GM23248 (cell line): ENCODE measurements at regions not wholly inside any gene's neighbourhood (a gene's known extent, or its start where the extent isn't known, plus 50 kb on each side); places are given as distances from the start of the nearest gene placed in this dataset.

Source experiments
- DNase-seq: peaks from one replicate; pipeline ENCODE4 v3.0.0-alpha.2; 2015
- H2AFZ ChIP-seq: fragments of 200-600 bp; sonication (generic); 2 replicates; pipeline ENCODE4 v1.6.1; 2016; ENCODE audit warnings: antibody characterized with exemption
- H3F3A ChIP-seq: fragments of 200-600 bp; sonication (generic); 2 replicates; pipeline ENCODE4 v1.6.1; 2016; ENCODE audit warnings: mild to moderate bottlenecking, antibody characterized with exemption, mixed run types; ENCODE audit not compliant: insufficient read depth
- H3K27ac ChIP-seq: fragments of 200-600 bp; sonication (generic); 2 replicates; pipeline ENCODE4 v1.5.1; 2016; ENCODE audit warnings: mild to moderate bottlenecking
- H3K27me3 ChIP-seq: fragments of 200-600 bp; sonication (generic); replicated peaks from 2 replicates; pipeline ENCODE4 v1.6.1; 2016; ENCODE audit warnings: mild to moderate bottlenecking; ENCODE audit not compliant: insufficient read depth
- H3K36me3 ChIP-seq: fragments of 200-600 bp; sonication (generic); 2 replicates; pipeline ENCODE4 v1.6.1; 2016; ENCODE audit warnings: low read depth, mild to moderate bottlenecking
- H3K4me1 ChIP-seq: fragments of 200-600 bp; sonication (generic); 2 replicates; pipeline ENCODE4 v1.6.1; 2016; ENCODE audit warnings: mild to moderate bottlenecking; ENCODE audit not compliant: insufficient read depth
- H3K4me2 ChIP-seq: fragments of 200-600 bp; sonication (generic); one replicate; pipeline ENCODE4 v1.6.1; 2016; ENCODE audit warnings: mild to moderate bottlenecking; ENCODE audit not compliant: unreplicated experiment
- H3K4me3 ChIP-seq: fragments of 200-600 bp; sonication (generic); 2 replicates; pipeline ENCODE4 v1.5.1; 2016; ENCODE audit warnings: mild to moderate bottlenecking
- H3K79me2 ChIP-seq: fragments of 200-600 bp; sonication (generic); 2 replicates; pipeline ENCODE4 v1.6.1; 2016; ENCODE audit warnings: mild to moderate bottlenecking; ENCODE audit not compliant: insufficient read depth
- H3K9ac ChIP-seq: fragments of 200-600 bp; sonication (generic); 2 replicates; pipeline ENCODE4 v1.6.1; 2016; ENCODE audit warnings: mild to moderate bottlenecking
- H3K9me2 ChIP-seq: fragments of 200-600 bp; sonication (generic); 2 replicates; pipeline ENCODE4 v1.6.1; 2016; ENCODE audit warnings: mixed run types, mild to moderate bottlenecking, moderate library complexity; ENCODE audit not compliant: insufficient read depth
- H3K9me3 ChIP-seq: fragments of 200-600 bp; sonication (generic); one replicate; pipeline ENCODE4 v1.6.1; 2017; ENCODE audit warnings: low read depth
- H4K20me1 ChIP-seq: fragments of 200-600 bp; sonication (generic); 2 replicates; pipeline ENCODE4 v1.6.0; 2016; ENCODE audit not compliant: insufficient read depth
- EZH2 ChIP-seq: fragments of 200-600 bp; sonication (generic); IDR thresholded peaks from 2 replicates; pipeline ENCODE4 v1.6.1; 2018; ENCODE audit warnings: antibody characterized with exemption, mild to moderate bottlenecking; ENCODE audit not compliant: insufficient read depth, poor library complexity, severe bottlenecking
- EZH2phosphoT487 ChIP-seq: fragments of 200-600 bp; sonication (generic); IDR thresholded peaks from 2 replicates; pipeline ENCODE4 v1.6.1; 2018; ENCODE audit warnings: antibody characterized with exemption, moderate library complexity, mild to moderate bottlenecking, low read depth; ENCODE audit not compliant: insufficient read depth
- WGBS, 2 experiments: methylation state at CpG; one replicate each; pipeline ENCODE4 v1.1.6; 2015 to 2017; ENCODE audit warnings: low lambda C conversion rate in 2 of 2, low coverage in 1 of 2; ENCODE audit errors: missing lambda C conversion rate in 2 of 2; 5-methylcytosine and 5-hydroxymethylcytosine counted together
- in situ Hi-C: fragments of 300-500 bp; cut with MboI; formaldehyde crosslinking; loops from 2 replicates; pipeline ENCODE4 v1.15.0; 2020

DNA sequence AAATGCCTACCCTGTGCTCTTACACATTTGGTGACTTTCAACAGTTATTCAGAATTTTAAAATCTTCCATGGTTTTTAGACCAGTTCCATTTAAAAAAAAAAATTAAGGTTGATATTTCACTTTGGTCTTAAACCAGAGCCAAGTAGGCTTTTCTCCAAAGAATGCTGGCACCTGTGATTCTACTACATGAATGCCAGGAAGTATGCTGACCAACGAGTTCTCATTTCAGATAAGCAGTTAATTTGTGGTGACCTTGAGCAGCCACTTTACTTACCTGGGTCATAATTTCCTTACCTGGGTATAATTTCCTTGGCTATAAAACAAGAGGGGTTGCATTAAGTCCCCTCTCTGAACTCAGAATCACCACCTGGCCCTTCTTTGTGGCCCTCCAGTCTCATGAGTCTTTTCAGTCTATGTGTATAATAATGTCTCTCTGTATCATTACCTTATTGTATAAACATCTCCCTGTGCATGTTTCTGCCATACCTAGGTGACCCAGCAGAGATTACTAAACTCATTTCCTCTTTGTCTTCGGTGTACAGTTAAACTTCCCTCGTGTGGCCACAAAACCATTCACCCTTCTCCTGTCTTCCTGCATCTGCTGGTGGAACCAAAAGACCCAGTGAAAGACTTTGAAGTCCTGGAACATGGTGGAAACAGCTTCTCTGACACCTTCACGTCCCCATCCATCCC lies 139.1 kb upstream of the DPT start:
- no peaks in the 10 kb centered on the region for H3F3A ChIP-seq
- no peak overlapping the region for H3K9ac ChIP-seq
- H4K20me1 ChIP-seq, result no peaks in the 10 kb centered on the region
- H3K27me3 ChIP-seq, result no peaks in the 10 kb centered on the region
- no peaks in the 10 kb centered on the region for H3K4me1 ChIP-seq
- no peaks in the 10 kb centered on the region for H3K79me2 ChIP-seq
- WGBS, 2 experiments, result 38 to 42% methylated on average over 4 of the region's 4 CpGs
- TF ChIP-seq EZH2phosphoT487, result no peak
- no peak for TF ChIP-seq EZH2
- no peak overlapping the region for H2AFZ ChIP-seq
- H3K9me2 ChIP-seq, result no peaks in the 10 kb centered on the region
- H3K36me3 ChIP-seq, result no peaks in the 10 kb centered on the region
- in situ Hi-C loops, result no loop called here
- H3K4me2 ChIP-seq, result no peak overlapping the region
- H3K9me3 ChIP-seq, result no peaks in the 10 kb centered on the region
- H3K27ac ChIP-seq, result no peak overlapping the region
- DNase-seq, result no peak
- no peak overlapping the region for H3K4me3 ChIP-seq

DNA sequence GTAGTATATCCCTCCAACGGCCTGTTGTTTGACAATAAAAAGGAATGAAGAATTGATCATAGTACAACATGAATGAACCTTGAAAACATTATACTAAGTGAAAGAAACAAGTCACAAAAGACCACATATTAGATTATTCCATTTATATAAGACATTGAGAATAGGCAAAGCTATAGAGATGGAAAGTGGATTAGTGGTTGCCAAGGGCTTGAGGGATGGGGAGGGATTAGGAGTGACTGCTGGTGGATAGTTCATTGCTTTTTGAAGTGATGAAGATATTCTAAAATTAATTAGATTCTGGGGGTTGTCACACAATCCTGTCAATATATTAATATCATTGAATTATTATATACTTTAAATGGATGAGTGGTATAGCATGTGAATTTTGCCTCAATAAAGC lies 142.5 kb upstream of the DPT start:
- Histone ChIP-seq H3K4me1 (no peaks in the 10 kb centered on the region), H3K27me3 (no peaks in the 10 kb centered on the region), H3K27ac (no peak overlapping the region), H3K79me2 (no peaks in the 10 kb centered on the region), H3K36me3 (no peaks in the 10 kb centered on the region), H3K4me2 (no peak overlapping the region), H3K4me3 (no peak overlapping the region), H3F3A (no peaks in the 10 kb centered on the region), H2AFZ (no peak overlapping the region), H3K9ac (no peak overlapping the region), H3K9me2 (no peaks in the 10 kb centered on the region), H4K20me1 (no peaks in the 10 kb centered on the region), H3K9me3 (no peaks in the 10 kb centered on the region)
- in situ Hi-C loops, result no loop called here
- 47 to 62% methylated on average over 1 of the region's 1 CpG for WGBS, 2 experiments
- DNase-seq, result no peak
- no peak for TF ChIP-seq EZH2
- no peak for TF ChIP-seq EZH2phosphoT487

DNA sequence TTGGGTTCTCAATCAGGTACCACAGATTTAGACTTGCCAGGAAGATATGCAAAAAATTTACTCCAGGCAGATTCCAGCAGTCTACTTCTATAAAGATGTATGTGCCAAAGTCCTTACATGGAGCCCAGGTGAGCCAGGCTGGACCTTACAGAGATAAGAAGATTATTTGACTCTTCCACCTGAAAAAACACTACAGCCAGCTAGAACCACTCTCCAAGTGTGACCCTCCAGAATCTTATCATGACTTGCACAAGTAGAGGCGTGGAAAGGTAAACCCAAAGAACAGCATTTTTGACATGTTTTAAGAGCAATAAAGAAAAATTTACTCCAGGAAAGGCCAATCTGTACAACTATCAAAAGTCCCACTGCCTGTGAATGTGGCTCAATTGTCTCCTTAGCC lies 146.8 kb upstream of the DPT start:
- in situ Hi-C loops, result no loop called here
- no peak overlapping the region for H2AFZ ChIP-seq
- no peak overlapping the region for H3K9ac ChIP-seq
- H3K79me2 ChIP-seq, result no peaks in the 10 kb centered on the region
- no peaks in the 10 kb centered on the region for H3K36me3 ChIP-seq
- 0 out of 2 replicates have a peak, but pooled peaks cover 6% of the 10 kb centered on the region for H3K4me1 ChIP-seq
- no peak overlapping the region for H3K4me2 ChIP-seq
- no peaks in the 10 kb centered on the region for H3K9me2 ChIP-seq
- H3K9me3 ChIP-seq, result no peaks in the 10 kb centered on the region
- no peaks in the 10 kb centered on the region for H3K27me3 ChIP-seq
- no peak overlapping the region for H3K27ac ChIP-seq
- TF ChIP-seq EZH2, result no peak
- DNase-seq, result no peak
- WGBS, 2 experiments, result 69 to 81% methylated on average over 1 of the region's 1 CpG
- H3K4me3 ChIP-seq, result no peak overlapping the region
- no peaks in the 10 kb centered on the region for H3F3A ChIP-seq
- no peaks in the 10 kb centered on the region for H4K20me1 ChIP-seq

DNA sequence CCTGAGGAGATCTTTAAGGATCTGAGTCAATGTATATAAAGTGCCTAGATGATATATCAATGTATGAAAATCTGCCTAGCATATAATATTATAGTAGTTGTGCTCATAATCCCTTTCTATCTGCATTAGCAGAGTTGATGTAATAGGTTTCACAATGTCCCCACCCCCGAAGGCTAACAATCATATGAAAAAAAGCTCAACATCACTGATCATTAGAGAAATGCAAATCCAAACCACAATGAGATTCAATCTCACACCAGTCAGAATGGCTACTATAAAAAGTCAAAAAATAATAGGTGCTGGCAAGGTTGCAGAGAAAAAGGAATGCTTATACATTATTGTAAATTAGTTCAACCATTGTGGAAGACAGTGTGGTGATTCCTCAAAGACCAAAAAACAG lies 147.8 kb upstream of the DPT start:
- no peak for TF ChIP-seq EZH2phosphoT487
- no peak for TF ChIP-seq EZH2
- H3F3A ChIP-seq, result no peaks in the 10 kb centered on the region
- H3K27me3 ChIP-seq, result no peaks in the 10 kb centered on the region
- 47 to 53% methylated on average over 1 of the region's 1 CpG for WGBS, 2 experiments
- H3K9me3 ChIP-seq, result no peaks in the 10 kb centered on the region
- no peak overlapping the region for H2AFZ ChIP-seq
- H3K79me2 ChIP-seq, result no peaks in the 10 kb centered on the region
- no peaks in the 10 kb centered on the region for H4K20me1 ChIP-seq
- H3K4me1 ChIP-seq, result 0 out of 2 replicates have a peak, but pooled peaks cover 6% of the 10 kb centered on the region
- no peaks in the 10 kb centered on the region for H3K36me3 ChIP-seq
- no peaks in the 10 kb centered on the region for H3K9me2 ChIP-seq
- H3K9ac ChIP-seq, result no peak overlapping the region
- in situ Hi-C loops, result no loop called here
- H3K27ac ChIP-seq, result no peak overlapping the region
- no peak overlapping the region for H3K4me3 ChIP-seq
- H3K4me2 ChIP-seq, result no peak overlapping the region
- no peak for DNase-seq
